NK-92 treated with Interleukin-12 subunit alpha and Interleukin-12 subunit beta, amount 100 ng/mL, for 24 hours (cell line): ENCODE measurements at regions not wholly inside any gene's neighbourhood (a gene's known extent, or its start where the extent isn't known, plus 50 kb on each side); places are given as distances from the start of the nearest gene placed in this dataset.

Experiments used
- DNase-seq: peaks from one replicate; lab custom pipeline; 2025; lab: John Stamatoyannopoulos, UW

DNA sequence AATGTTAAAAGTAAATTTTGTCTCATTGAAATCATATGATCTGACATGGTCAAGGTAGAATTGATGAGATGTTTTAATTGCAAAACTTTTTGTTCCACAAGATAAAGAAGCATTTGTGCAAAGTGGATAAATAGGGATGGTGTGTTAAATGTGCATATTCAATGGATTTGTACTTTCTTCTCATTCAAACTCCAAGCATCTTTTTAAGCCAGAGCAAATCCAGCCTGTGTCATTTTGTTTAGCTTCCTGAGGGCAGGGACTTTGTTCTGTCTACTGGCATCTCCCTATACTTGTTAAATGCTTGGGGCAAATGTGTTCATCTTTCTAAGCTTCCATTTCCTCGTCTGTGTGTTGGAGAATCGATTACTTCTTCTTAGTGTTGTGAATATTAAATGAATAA lies 200.3 kb downstream of the SLIT2 start:
- no peak for DNase-seq

DNA sequence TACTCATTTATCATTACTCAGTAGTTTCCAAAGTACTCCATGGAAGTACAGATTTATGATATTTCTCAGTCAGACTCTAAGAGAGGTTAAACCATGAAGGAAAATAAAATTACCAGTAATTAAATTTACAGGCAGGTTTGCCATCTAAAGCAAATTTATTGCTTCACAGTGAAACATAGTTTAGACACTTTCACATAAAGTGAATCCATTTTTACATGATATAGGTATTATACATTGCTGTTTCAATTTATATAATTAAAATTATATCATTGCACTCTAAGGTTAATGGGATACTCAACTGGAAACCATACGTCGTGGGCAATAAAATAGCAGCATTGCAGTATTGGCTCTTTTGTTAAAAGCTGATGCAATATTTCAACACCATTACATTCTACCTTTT lies 202.8 kb downstream of the SLIT2 start:
- DNase-seq: no peak

DNA sequence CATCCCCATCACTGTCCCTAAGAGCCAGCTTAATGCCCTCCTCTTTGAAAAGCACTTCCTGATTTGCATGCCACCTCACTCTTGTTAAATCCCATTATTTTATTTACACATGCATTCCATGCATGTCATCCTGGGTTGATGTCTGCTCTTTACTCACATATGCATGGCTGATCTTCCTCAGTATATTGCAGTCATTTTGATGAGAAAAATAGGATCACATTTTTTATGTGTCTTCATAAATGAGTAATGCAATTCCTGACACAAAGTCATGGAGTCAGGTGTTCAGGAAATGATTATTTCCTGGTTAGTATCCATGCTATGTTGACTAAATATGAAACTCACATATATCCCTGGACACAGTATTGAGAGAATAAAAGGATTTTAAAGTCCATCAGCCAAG lies 204.7 kb downstream of the SLIT2 start:
- no peak for DNase-seq

DNA sequence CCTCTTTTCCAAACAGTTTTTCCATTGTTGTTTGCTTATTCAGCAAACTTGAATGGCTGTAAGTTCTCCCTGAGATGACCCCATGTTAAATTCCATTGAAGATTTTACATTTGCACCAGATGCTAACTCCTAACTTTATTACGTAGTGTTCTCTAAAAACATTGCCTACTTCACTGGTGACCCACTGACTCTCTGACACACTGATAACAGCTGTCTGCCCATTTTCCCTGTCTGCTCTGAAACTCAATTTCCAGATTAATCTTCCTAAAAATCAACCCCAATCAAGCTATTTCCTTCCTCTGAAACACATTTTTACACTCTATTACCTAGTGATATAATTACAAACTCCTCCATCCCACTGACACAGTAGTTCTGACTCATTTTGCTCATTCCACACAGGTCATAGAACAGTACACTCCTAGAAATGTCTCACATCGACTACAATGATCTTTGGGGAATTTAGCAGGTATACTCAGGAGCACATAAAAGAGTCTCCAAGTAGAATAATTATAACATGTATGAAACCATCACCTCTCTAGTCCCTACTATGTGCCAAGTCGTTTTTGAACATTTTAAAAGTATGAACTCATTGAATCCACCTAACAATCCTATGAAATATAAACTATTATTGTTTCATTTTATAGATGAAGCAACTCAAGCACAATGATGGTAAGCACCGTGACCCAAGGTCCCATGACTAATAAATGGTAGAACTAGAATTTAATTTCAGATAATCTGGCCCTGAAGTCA lies 210.9 kb downstream of the SLIT2 start:
- DNase-seq: no peak

DNA sequence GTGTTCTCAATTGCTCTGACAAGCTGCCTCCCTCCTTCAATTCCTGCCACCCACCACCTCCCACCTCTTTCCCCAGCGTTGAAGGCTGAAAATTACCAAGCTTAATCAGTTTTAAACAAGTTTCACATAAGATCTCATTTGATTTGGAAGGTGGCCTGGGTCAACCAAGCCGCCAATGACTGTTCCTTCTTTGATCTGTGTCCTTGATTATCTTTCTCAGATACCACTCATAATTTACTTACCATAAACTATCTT lies 211.4 kb downstream of the SLIT2 start:
- no peak for DNase-seq

DNA sequence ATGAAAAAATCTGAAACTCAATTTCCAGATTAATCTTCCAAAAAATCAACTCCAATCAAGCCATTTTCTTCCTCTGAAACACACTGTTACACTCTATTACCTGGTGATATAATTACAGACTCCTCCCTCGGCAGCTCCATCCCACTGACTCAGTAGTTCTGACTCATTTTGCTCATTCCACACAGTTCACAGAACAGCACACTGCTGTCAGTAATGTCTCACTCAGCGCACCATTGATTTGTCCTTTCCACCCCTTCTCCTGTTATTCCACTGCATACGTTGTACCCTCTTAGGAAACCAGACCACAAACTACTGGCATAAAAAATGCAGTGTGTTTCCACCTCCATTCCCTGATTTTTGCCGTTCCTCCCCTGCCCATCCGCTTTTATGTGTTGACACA lies 212.7 kb downstream of the SLIT2 start:
- no peak for DNase-seq

DNA sequence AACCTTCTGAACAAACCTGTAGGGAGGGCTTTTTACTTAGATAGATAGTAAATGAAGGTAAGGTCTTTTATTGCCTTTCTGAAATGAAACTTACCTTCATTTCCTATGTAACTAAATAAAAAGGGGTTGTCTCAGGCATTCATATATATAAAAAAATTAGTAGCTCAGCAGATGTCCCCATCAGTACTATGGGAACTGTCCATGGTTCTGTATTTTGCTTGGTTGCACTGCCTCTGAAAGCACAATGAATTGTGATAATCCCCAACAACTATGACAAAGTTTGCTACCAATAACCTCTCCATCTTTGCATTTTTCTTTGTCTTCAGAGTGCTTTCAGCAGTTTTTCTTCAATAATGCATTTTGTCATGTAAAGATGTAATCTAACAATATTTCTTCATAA lies 222.4 kb downstream of the SLIT2 start:
- no peak for DNase-seq

DNA sequence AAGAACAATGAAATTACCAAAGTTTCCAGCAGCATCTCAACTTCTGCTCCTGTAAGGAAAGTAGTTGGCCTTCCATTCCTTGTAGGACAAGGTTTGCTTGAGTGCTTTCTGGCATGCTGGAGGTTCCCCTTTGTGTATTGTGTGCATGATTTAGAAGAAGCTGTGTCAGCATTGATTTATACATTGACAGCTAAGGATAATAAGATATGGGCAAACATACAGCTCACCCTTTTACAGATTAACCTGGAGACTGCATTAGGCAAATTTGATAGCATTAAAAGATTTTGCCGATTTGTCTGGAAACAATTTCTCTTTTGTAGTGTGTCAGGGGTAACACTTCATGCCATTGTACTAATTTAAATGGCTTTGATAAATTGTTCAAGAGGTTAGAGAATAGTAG lies 221.8 kb upstream of the PACRGL start:
- no peak for DNase-seq

DNA sequence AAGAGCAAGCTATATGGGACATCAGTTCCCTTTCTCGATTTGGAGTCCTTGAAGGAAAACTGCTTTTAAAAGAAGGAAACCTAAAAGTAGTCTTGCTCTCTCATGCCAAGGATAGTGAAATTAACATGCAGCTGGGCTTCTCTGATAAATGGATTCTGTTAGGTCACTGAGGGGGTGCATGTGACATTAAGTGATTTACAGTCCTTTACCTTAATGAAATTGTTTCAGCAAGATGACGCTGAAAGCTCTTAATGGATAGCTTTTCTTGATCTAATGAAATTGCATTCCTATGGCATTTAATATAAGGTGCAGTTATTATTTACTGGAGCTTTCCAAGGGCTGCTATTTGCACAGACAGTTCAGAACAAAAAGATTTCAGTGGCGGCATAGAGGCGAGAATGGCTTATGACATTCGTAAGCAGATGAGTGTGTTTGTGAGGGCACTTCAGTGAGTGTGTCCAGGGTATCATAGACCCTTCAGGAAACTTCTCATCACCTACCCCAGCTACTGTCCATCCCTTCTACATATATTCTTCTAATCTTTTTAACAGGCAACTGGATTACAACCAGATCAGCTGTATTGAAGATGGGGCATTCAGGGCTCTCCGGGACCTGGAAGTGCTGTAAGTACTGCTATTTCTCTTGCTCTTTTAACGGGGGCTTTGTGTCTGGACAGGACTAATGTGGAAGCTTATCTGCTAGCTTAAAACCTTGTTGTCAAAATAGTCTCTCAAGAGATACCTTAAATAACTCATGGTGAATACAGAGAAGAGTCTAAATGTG lies 219.9 kb upstream of the PACRGL start:
- DNase-seq: no peak

DNA sequence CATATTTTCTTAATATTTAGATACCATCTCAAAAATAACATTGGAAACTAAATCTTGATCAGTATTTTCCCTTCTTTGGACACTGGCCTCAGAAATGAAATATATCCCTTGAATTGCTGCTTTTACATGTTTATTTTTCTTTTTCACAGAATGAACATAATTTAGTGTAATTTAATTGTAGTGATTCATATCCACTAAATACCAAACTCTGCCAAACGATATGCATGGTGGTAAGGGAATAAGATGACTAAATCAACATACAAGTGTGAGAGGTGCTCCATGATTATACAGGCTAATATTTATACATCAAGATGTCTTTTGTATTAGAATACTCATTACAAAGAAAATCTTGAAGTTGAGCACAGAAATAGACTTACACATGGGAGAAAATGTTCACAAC lies 216.8 kb upstream of the PACRGL start:
- DNase-seq: no peak

DNA sequence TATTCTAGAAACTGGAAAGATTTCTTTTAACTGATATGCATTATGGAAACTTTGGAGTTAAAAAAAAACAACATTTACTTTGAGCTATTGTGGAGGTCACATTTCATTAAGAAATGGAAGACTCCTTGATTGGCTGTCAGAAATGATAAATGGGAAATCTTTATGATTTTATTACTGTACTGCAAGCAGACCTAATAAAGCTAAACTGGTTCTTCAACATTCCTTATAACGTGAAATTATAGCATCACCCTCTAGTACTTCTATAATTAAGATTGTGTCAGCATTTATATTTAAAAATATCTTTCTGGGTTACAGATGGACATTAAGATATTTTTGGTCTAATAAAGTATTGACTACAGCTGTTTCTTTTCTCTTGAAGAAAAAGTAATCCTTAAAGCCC lies 213.8 kb upstream of the PACRGL start:
- DNase-seq: no peak

DNA sequence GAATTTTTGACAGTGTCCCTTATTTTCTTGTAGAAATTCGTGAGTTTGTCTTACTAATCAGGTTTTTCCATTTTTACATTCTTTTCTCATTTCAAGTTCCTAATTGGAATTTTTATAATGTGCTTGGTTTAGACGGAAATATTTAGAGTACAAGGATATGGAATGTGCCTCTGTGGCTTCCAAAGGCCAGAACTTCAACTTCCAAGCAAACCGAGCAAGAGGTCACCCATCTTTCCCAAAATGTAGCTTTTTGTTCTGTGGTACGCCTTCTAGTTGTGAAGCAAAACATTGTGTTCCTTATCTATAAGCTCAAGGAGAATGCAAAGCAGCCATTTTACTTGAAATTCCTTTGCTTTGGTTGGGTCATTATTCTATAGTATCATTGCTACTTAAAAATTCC lies 212.8 kb upstream of the PACRGL start:
- no peak for DNase-seq

DNA sequence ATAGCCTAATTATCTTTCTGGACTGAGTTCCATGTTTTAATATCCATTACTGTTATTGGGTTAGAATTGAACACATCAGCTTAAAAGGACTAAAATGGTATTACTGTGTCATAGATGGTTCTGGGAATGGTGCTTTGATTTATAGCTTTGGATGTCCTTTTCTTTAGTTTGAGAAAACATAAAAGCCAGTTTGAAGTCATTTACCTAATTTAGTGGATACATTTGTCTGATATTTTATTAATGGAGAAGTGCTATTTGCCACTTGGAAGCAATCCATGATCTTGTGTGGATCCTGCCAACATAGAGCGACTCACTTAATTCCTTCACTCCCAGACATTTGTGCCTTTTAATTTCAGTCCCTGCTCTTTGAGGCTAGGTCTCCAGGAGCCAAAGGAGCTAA lies 212.4 kb upstream of the PACRGL start:
- no peak for DNase-seq

DNA sequence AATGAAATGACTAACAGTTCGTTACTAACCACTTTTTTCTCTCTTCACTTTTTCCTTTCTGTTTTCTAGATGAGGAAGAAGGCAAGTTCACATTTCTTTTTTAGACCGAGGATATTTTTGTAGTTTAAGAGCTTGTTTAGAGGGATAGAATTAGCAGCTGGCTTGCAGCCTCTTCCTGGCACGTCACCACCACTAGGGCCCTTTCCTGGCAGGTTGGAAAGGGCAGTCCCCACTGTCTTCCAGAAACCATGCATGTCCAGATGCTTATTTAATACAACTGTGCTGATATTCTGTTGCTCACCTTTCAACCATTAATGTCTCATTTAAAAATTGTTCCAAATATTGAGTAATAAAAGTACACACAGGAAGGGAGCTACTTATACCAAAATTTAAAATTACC lies 209.5 kb upstream of the PACRGL start:
- no peak for DNase-seq

DNA sequence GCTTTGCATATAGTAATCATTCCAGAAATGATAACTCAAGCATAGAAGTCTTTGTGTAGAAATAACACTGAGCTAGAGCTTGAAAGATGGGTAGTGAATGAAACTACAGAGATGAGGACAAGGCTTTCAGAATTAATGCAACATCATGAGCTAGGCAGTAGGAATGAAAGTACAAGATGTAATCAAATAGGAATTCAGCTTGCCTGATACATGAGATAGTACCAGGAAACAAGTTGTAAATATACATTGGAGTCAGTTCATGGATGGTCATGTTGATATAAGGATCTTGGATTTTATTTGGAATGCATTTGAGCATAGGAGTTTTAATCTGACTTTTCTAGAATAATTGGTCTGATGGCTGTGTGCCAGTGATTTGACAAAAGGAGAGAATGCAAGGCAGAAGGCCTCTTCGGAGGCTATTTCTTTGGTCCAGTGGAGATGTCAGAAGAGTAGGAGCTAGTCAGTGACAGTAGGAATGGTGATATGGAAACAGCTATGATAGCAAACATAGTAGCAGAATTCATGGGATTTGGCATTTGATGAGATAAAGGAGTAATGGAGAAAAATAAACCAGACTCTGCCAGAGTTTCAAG lies 206.4 kb upstream of the PACRGL start:
- DNase-seq: no peak

DNA sequence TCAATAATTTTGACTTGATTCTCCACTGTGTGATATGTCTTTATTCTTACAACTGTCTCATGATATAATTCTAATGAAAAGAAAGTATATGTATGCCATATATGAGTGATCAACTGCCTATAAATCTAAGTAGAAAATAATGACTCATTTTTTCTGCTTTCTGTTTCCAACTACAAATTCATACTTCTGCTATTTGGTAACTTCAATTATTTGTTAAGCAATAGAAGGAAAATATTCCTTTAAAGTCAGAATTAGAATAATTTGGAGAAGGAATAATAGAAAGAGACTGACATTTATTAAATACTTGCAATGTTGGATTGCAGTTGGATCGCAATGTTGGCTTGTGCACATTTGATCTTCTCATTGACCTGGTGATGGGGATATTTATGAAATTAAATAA lies 204.2 kb upstream of the PACRGL start:
- DNase-seq: no peak

DNA sequence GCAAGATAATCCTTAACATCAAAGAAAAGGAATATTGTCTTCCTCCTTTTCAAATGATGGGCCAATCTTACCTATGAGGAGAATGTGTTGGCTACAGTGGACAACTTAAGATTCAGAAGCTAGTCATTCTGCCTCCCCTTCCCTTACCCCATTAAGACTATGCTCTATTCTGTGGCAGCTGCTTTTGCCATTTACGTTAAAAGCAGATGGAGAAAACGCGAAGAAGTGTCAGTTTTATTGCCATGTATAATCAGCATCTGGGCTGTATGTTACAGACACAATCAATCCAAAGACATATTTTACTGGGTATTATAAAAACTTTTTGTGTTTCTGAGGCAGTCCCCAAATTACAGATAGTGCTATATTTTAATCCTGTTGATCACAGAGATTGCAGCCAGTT lies 196.1 kb upstream of the PACRGL start:
- no peak for DNase-seq

DNA sequence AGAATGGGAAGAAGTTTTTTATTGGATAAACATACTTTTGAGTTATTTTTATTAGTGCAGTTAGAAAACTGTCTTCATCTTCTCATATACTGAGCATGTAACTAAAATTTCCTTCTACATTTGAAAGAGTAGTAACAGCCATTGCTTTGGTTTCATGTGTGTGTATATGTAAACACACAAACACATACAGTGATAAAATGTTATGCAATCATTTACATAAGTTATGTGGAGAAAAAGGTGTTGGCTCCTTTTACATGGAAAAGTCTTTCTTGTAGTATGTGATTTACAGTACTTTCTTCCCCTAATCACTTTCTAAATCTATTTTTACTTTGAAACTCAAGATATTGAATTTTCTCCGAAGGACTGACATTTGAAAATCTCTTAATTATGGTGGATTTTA lies 194.3 kb upstream of the PACRGL start:
- DNase-seq: no peak

DNA sequence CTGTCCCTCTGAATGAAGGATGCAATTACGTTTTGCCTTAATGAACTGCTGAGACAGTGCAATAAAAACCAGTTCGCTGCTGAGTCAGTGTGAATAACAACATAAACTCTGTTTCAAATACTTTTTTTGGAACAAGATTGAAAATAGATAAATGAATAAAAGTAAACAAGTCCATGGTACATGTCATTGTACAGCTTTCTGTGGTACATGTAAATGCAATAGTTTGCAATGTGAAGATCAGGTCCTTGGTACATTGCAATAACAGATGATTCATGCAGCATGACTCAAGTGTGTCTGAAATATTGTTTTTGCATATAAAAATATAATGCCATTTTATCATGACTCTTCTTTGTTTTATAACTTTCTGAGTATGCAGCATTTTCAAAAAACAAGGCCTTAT lies 193.4 kb upstream of the PACRGL start:
- no peak for DNase-seq

DNA sequence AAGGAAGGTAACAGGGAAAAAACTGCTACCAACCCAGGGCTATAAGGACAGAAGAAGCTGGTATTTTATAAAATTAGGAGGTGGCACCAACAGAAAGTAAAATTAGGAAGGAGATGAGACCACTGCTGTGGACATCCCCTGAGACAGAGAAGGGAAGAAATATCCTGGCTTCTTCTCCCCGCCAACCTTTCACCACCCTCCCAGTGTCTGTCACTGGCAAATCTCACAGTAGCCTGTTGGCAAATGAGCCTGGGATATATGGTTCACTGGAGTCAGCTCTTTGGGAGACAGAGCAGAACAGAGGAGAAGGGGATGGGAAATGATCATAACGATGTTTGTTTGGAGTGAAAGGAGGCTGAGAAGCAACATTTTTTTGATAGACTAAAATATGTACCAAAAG lies 190.9 kb upstream of the PACRGL start:
- DNase-seq: no peak

DNA sequence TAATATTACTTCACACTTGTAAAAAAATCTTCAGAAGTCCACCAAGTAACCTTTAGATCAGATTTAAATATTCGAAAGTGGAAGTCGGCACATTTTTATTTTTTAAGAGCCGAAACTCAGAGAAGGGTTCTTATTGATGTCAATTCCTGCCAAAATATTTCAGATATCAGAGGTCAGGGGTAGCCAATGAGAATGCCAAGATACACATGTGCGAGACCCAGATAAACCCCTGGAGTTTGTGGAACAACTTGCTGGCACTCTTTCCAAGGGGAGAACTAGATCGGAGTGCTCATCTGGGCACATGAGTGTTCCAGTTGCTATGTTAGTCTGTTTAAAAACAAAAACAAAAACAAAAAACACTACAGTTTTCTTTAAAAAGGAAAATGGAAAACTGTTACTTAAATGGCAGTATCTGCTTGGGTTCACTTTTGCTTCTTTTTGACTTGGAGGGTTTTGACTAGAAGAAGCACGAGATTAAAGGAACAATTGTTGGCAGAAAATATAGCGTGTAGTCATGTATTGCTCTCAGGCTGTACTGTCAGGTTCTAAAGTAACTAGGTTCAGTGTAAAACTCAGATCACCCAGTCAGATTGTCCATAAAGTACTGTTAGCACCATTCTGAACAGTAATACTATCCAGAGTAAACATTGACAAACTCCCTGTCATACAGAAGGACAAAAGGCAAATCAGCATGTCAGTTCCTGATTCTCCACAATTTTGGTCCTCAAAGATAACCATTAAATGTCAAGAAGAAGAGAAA lies 188.0 kb upstream of the PACRGL start:
- DNase-seq: no peak

DNA sequence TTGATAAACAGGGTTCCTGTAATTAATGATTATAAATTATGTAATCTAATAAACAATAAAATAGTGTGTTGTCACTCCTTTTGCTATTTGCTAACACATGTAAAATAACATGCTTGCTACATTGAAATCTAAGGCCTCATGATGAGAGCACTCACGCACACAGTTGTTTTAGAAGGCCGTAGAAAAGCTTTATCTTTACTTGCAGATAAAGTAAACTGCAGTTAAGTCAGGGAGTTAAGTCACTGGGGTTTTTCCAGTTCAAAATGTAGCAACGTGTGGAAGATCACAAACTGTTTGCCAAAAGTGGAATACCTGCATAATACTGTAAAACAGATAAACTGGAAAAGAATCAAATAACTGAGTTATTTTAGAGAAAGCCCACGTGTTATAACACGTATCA lies 187.3 kb upstream of the PACRGL start:
- DNase-seq: no peak

DNA sequence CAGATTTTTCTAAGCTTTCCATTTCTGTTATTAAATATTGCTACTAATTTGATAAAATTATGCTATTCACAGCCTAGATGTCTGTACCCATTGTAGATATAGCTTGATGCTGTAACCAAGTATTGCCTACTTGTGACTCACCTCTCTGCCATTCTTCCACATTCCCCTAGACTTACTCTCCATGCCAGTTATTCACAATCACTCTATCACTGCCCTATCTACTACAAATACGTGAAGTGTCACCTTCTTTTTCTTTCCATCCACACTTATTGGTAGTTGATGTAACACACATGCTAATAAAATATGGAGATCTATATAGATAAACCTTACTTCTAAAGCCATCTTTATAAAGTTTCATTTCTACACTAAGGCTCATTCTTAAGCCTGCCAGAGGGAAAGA lies 179.4 kb upstream of the PACRGL start:
- DNase-seq: no peak
